Duodenal mucosa (tissue), 2 donors: ENCODE measurements at regions not wholly inside any gene's neighbourhood (a gene's known extent, or its start where the extent isn't known, plus 50 kb on each side); places are given as distances from the start of the nearest gene placed in this dataset.

ENCODE experiments used
- H3K27ac ChIP-seq: one replicate; pipeline ENCODE4 v1.7.0; 2013; ENCODE audit warnings: low read depth, low read length
- H3K27me3 ChIP-seq, 2 donors: one replicate each; pipeline ENCODE4 v1.7.0; 2013; ENCODE audit warnings: low read length in 2 of 2, control low read depth in 1 of 2; ENCODE audit not compliant: insufficient read depth in 2 of 2, control insufficient read depth in 1 of 2
- H3K36me3 ChIP-seq, 2 donors: one replicate each; pipeline ENCODE4 v1.7.0; 2013; ENCODE audit warnings: low read length in 2 of 2, control low read depth in 1 of 2; ENCODE audit not compliant: insufficient read depth in 2 of 2, control insufficient read depth in 1 of 2
- H3K4me1 ChIP-seq, 2 donors: one replicate each; pipeline ENCODE4 v1.7.0; 2013; ENCODE audit warnings: low read length in 2 of 2, control low read depth in 1 of 2; ENCODE audit not compliant: insufficient read depth in 2 of 2, control insufficient read depth in 1 of 2
- H3K4me3 ChIP-seq, 2 donors: one replicate each; pipeline ENCODE4 v1.7.0; 2013; ENCODE audit warnings: low read length in 2 of 2, low read depth in 1 of 2
- H3K9ac ChIP-seq, 2 donors: one replicate each; pipeline ENCODE4 v1.7.0; 2013; ENCODE audit warnings: low read length in 2 of 2, low read depth in 1 of 2
- H3K9me3 ChIP-seq, 2 donors: one replicate each; pipeline ENCODE4 v1.7.0; 2013; ENCODE audit warnings: low read length in 2 of 2, control low read depth in 1 of 2; ENCODE audit not compliant: control insufficient read depth in 1 of 2

GRCh38 chr5:4212071-4212739 is 616.6 kb downstream of the IRX1 start:
- H3K9me3 ChIP-seq, result no peaks in the 10 kb centered on the region
- H3K9ac ChIP-seq, result no peak overlapping the region
- no peak overlapping the region for H3K4me3 ChIP-seq
- no peak overlapping the region for H3K27ac ChIP-seq
- H3K36me3 ChIP-seq, result no peaks in the 10 kb centered on the region
- H3K27me3 ChIP-seq, result no peaks in the 10 kb centered on the region
- H3K4me1 ChIP-seq, result no peaks in the 10 kb centered on the region

- Histone ChIP-seq H3K9ac (no peak overlapping the region), H3K4me1 (no peaks in the 10 kb centered on the region), H3K27ac (no peak overlapping the region), H3K9me3 (no peaks in the 10 kb centered on the region), H3K4me3 (no peak overlapping the region), H3K36me3 (no peaks in the 10 kb centered on the region), H3K27me3 (no peaks in the 10 kb centered on the region)
These were observed 617.6 kb downstream of the IRX1 start for GRCh38 chr5:4212981-4213819.

DNA sequence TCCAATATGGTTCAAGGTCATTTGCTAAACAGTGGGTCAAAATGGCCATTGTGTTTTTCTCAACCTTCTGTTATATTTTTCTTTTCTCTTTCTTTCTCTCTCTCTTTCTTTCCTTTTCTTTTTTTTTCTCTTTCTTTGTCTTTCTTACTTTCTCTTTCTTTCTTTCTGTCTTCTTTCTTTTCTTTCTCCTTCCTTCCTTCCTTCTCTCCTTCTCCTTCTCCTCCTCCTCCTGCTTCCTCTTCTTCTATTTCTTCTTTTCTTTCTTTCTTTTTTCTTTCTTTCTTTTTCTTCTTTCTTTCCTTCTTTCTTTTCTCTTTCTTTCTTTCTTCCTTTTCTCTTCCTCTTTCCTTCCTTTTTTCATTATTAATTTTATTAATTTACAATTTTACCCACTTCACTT is 619.5 kb downstream of the IRX1 start:
- Histone ChIP-seq H3K27ac (no peak overlapping the region), H3K4me1 (no peaks in the 10 kb centered on the region), H3K27me3 (no peaks in the 10 kb centered on the region), H3K9me3 (no peaks in the 10 kb centered on the region), H3K9ac (no peak overlapping the region), H3K36me3 (no peaks in the 10 kb centered on the region), H3K4me3 (no peak overlapping the region)

DNA sequence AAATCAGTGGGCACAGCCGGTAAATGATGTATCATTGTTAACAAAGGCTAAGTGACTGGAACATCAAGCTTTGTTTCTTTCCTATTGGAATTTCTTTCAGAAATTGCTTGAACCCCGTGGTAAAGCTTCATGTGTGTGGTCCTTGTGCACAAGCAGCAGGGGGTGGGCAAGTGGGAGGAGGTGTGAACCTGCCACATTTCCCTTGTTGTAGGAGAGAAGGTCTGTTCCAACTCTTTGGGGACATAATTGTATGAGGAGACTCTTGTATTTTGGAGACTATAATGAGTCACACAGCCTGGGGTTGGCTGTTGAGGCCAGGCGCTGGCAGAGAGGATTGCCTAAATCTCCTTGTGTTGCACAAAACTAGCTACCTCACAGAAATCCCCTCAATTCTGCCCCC is 620.5 kb downstream of the IRX1 start:
- H3K27me3 ChIP-seq, result no peaks in the 10 kb centered on the region
- H3K27ac ChIP-seq, result no peak overlapping the region
- no peak overlapping the region for H3K9ac ChIP-seq
- no peaks in the 10 kb centered on the region for H3K36me3 ChIP-seq
- no peaks in the 10 kb centered on the region for H3K9me3 ChIP-seq
- H3K4me3 ChIP-seq, result no peak overlapping the region
- no peaks in the 10 kb centered on the region for H3K4me1 ChIP-seq

GRCh38 chr5:4220016-4220415 is 624.4 kb downstream of the IRX1 start:
- no peak overlapping the region for H3K27ac ChIP-seq
- H3K9ac ChIP-seq, result no peak overlapping the region
- H3K27me3 ChIP-seq, result no peaks in the 10 kb centered on the region
- H3K36me3 ChIP-seq, result no peaks in the 10 kb centered on the region
- H3K4me3 ChIP-seq, result no peak overlapping the region
- H3K9me3 ChIP-seq, result no peaks in the 10 kb centered on the region
- no peaks in the 10 kb centered on the region for H3K4me1 ChIP-seq

DNA sequence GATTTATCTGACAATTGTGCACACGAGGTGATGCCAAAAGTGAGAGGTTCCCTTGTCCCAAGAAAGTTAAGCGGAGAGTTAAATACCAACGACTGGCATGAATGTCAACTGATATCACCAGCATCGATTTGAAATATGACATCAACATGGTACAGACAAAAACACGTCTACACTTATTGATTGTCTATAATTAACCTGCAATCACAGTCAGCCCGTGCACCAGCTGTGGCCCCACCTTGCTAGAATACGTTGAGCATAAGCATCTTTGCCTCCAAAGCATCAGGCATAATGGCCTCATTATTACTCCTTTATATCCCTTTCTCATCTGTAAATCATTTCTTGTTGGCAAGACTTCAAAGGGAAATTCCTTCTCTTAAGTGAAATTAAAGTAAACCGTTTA is 625.4 kb downstream of the IRX1 start:
- Histone ChIP-seq H3K27me3 (no peaks in the 10 kb centered on the region), H3K9me3 (no peaks in the 10 kb centered on the region), H3K4me3 (no peak overlapping the region), H3K9ac (no peak overlapping the region), H3K4me1 (no peaks in the 10 kb centered on the region), H3K36me3 (no peaks in the 10 kb centered on the region), H3K27ac (no peak overlapping the region)

GRCh38 chr5:4222147-4222546 is 626.5 kb downstream of the IRX1 start:
- no peaks in the 10 kb centered on the region for H3K9me3 ChIP-seq
- H3K4me1 ChIP-seq, result peaks cover 0 to 8% of the 10 kb centered on the region in 2 donors
- H3K4me3 ChIP-seq, result no peak overlapping the region
- H3K36me3 ChIP-seq, result no peaks in the 10 kb centered on the region
- H3K27ac ChIP-seq, result no peak overlapping the region
- no peaks in the 10 kb centered on the region for H3K27me3 ChIP-seq
- H3K9ac ChIP-seq, result no peak overlapping the region

DNA sequence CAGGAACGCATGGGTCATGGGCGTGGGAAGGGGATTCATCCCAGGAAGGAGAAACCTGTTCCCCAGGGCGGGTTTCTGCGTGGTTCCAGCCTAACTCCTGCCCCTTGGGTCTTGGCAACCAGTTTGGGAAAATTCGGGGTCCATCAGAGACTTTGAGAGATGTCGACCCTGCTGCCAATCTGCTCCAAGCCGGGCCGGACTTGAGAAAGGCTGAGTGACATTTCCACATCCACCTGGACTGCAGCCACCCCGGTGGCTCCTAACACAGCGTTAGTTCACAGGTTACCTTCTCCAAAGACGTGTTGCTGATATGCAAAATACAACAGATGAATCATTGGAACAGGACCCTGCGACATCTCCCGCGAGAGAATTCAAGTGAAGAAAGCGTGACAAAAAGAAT is 627.2 kb downstream of the IRX1 start:
- no peaks in the 10 kb centered on the region for H3K9me3 ChIP-seq
- no peak overlapping the region for H3K4me3 ChIP-seq
- no peak overlapping the region for H3K9ac ChIP-seq
- H3K27ac ChIP-seq, result no peak overlapping the region
- no peaks in the 10 kb centered on the region for H3K27me3 ChIP-seq
- no peaks in the 10 kb centered on the region for H3K36me3 ChIP-seq
- peaks cover 0 to 9% of the 10 kb centered on the region in 2 donors for H3K4me1 ChIP-seq

GRCh38 chr5:4225741-4226140 is 630.1 kb downstream of the IRX1 start:
- no peak overlapping the region for H3K27ac ChIP-seq
- no peak overlapping the region for H3K4me3 ChIP-seq
- no peaks in the 10 kb centered on the region for H3K36me3 ChIP-seq
- no peak overlapping the region for H3K9ac ChIP-seq
- peaks cover 0 to 9% of the 10 kb centered on the region in 2 donors for H3K4me1 ChIP-seq
- no peaks in the 10 kb centered on the region for H3K27me3 ChIP-seq
- H3K9me3 ChIP-seq, result no peaks in the 10 kb centered on the region

DNA sequence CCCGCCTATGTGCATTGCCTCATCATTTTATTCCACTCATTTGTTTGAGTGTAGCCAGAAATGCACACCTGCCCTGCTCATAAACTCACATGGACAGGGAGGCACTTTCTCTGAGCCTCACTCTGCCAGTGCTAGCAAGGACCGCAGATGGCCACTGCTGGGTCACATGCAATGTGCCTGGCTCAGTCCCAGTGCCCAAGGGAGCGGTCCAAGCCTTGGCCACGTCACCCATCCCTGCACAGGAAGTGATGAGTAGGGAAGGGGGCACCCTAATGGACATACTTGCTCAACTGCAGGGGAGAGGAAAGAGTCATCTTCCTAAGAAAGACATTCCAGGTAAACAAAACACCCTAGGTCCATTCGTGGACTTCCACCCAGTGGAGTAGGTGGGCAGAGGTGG is 630.9 kb downstream of the IRX1 start:
- no peak overlapping the region for H3K9ac ChIP-seq
- no peaks in the 10 kb centered on the region for H3K27me3 ChIP-seq

More for the DNA sequence above, 630.9 kb downstream of the IRX1 start:
- Histone ChIP-seq H3K4me3 (peak overlapping the region in 1 of 2 donors; percentile 28), H3K36me3 (no peaks in the 10 kb centered on the region), H3K9me3 (no peaks in the 10 kb centered on the region), H3K27ac (no peak overlapping the region), H3K4me1 (peaks cover 0 to 9% of the 10 kb centered on the region in 2 donors)
